BJ (cell line): ENCODE measurements at regions not wholly inside any gene's neighbourhood (a gene's known extent, or its start where the extent isn't known, plus 50 kb on each side); places are given as distances from the start of the nearest gene placed in this dataset.

Source experiments
- CTCF ChIA-PET: fragments of 350-600 bp; formaldehyde crosslinking; extraction: SDS; loops from one replicate; lab custom pipeline; 2021; ENCODE audit warnings: antibody characterized with exemption, inconsistent platforms; lab: Yijun Ruan, JAX
- POLR2A ChIA-PET: fragments of 300-600 bp; sonication (Branson Sonifier 250); formaldehyde crosslinking; extraction: SDS; loops from one replicate; lab custom pipeline; 2021; ENCODE audit warnings: antibody characterized with exemption; lab: Charles Lee
- DNase-seq: peaks from one replicate; pipeline ENCODE4 v3.0.0-alpha.2; 2011; ENCODE audit warnings: low read depth
- H3K27me3 ChIP-seq: 2 replicates; pipeline ENCODE4 v1.6.0; 2011; ENCODE audit warnings: low read length; ENCODE audit not compliant: control insufficient read depth, insufficient read depth
- H3K36me3 ChIP-seq: 2 replicates; pipeline ENCODE4 v1.5.1; 2011; ENCODE audit warnings: low read length; ENCODE audit not compliant: control insufficient read depth, insufficient read depth
- H3K4me3 ChIP-seq: 2 replicates; pipeline ENCODE4 v1.5.1; 2011; ENCODE audit warnings: low read depth, mild to moderate bottlenecking, control low read depth, low read length
- TF ChIP-seq, protein P1 (sequence below): IDR thresholded peaks from 2 replicates; pipeline ENCODE4 v1.5.1; 2011; ENCODE audit warnings: low read depth, mild to moderate bottlenecking, control low read depth, inconsistent platforms, low read length, moderate library complexity; ENCODE audit not compliant: insufficient read depth

DNA sequence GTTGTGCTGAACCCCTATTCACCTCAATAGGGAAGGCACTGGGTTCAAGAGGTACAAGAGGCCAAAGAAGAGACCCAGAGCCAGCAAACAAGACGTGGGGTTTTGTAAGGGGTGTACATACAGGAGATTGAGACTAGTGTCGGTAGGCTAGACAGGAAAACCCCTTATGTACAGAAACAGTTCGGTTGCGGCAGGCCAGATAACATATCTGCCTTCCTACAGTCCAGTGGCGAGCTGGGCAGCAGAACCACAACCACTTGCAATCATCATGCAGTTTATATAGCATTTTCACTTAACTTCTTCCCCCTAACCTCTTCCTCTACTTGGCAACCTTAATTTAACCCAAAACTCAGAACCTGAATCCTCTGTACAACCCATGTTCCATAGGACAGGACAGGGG is 422.2 kb downstream of the PDHA2 start:
- no peak overlapping the region for H3K4me3 ChIP-seq
- no peaks in the 10 kb centered on the region for H3K36me3 ChIP-seq
- CTCF ChIA-PET: interaction anchor here (0.7 kb wide), 1 partner anchor 250 kb away, joined by 3 read pairs; no protein-coding TSS in a partner anchor
- POLR2A ChIA-PET: no interaction called here
- TF ChIP-seq, protein P1, sequence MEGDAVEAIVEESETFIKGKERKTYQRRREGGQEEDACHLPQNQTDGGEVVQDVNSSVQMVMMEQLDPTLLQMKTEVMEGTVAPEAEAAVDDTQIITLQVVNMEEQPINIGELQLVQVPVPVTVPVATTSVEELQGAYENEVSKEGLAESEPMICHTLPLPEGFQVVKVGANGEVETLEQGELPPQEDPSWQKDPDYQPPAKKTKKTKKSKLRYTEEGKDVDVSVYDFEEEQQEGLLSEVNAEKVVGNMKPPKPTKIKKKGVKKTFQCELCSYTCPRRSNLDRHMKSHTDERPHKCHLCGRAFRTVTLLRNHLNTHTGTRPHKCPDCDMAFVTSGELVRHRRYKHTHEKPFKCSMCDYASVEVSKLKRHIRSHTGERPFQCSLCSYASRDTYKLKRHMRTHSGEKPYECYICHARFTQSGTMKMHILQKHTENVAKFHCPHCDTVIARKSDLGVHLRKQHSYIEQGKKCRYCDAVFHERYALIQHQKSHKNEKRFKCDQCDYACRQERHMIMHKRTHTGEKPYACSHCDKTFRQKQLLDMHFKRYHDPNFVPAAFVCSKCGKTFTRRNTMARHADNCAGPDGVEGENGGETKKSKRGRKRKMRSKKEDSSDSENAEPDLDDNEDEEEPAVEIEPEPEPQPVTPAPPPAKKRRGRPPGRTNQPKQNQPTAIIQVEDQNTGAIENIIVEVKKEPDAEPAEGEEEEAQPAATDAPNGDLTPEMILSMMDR: no peak
- H3K27me3 ChIP-seq: no peaks in the 10 kb centered on the region
- no peak for DNase-seq

DNA sequence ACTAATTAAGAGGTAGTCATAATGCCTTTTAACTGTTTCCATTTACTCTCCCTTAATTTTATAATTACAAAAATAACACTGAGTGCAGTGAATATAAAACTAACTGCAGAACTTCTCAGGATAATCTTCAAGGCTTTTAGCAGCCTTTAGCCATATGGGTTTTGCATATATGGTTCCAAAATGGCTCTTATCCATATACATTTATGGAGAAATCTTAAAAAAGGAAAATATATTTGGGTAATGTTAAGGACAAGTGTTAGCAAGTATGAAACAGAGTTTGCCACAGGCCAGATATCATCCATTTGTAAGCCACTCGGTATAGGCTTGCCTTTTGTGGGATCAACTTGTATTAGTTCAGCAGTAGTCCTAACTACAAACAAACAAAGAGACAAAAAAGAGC is 423.4 kb downstream of the PDHA2 start:
- Histone ChIP-seq H3K27me3 (no peaks in the 10 kb centered on the region), H3K36me3 (no peaks in the 10 kb centered on the region), H3K4me3 (no peak overlapping the region)
- TF ChIP-seq, protein P1: no peak
- ChIA-PET CTCF (no interaction called here), POLR2A (no interaction called here)
- DNase-seq: no peak

- Histone ChIP-seq H3K4me3 (no peak overlapping the region), H3K36me3 (no peaks in the 10 kb centered on the region), H3K27me3 (no peaks in the 10 kb centered on the region)
- ChIA-PET CTCF (no interaction called here), POLR2A (no interaction called here)
- TF ChIP-seq, protein P1: no peak
- no peak for DNase-seq
Measured at GRCh38 chr4:96264941-96265463, 425.1 kb downstream of the PDHA2 start.

DNA sequence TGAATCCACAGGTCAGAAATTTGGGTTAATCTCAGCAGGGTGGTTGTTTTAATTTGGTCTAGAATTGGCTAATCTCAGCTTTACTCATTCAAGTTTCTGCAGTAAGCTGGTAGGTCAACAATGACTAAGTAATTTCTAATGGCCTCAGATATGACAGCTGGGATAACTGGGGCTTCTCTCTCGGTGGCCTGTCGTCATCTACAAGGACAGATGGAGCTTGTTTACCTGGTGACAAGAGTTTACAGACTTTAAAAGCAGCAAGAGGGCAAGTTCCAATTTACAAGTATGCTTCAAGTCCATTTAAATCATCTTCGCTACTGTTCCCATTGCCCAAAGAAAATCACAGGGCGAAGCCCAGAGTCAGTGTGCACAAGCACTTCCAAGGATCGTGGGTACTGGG is 453.9 kb downstream of the PDHA2 start:
- ChIA-PET CTCF (no interaction called here), POLR2A (no interaction called here)

DNA sequence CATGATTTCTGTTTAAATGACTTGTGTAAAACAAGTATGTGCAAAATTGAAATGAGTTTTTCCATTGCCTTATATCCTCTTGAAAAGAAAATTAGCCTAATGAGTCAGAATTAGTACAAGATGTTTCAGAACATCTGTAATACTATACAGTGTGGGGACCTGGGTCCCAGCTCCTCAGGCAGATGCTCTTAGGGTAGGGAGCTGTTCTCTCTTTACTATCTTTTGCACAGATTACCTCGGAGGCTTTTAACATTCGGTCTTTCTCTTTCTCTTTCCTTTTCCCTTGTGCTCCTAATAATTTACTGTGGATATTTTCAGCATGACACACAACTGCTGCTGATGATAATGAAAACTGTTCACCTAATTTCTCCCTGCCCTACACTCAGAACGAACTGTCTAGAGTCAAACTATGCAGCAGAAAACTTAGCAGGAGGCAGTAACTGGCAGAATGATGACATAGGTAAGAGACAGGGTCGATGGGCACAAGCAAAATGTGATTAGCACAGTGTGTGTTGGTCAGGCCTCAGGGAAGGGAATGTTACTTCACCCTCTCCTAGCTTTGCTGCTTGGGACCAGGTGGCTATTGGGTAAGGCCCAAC is 455.3 kb downstream of the PDHA2 start:
- DNase-seq: no peak
- Histone ChIP-seq H3K27me3 (no peaks in the 10 kb centered on the region), H3K36me3 (no peaks in the 10 kb centered on the region), H3K4me3 (no peak overlapping the region)
- TF ChIP-seq, protein P1: no peak
- ChIA-PET POLR2A (no interaction called here), CTCF (no interaction called here)

More for the DNA sequence above, 453.9 kb downstream of the PDHA2 start:
- Histone ChIP-seq H3K27me3 (no peaks in the 10 kb centered on the region), H3K36me3 (no peaks in the 10 kb centered on the region), H3K4me3 (no peak overlapping the region)
- DNase-seq: no peak
- TF ChIP-seq, protein P1: no peak
